ENCODE measurements at regions not wholly inside any gene's neighbourhood (a gene's known extent, or its start where the extent isn't known, plus 50 kb on each side); places are given as distances from the start of the nearest gene placed in this dataset.

- Histone ChIP-seq H3K4me3 (ENCODE audit: low read length) (no peak overlapping the region), H3K27me3 (ENCODE audit: insufficient read depth, low read depth, low read length) (no peaks in the 10 kb centered on the region), H4K20me1 (ENCODE audit: insufficient read depth) (no peaks in the 10 kb centered on the region), H3K9me3 (ENCODE audit: low read length) (no peaks in the 10 kb centered on the region), H3K36me3 (ENCODE audit: insufficient read depth, low read length) (no peaks in the 10 kb centered on the region), H3K4me2 (ENCODE audit: low read length) (no peak overlapping the region), H3K79me2 (replicated peaks; ENCODE audit: insufficient read depth, low read length) (no peaks in the 10 kb centered on the region), H3K27ac (ENCODE audit: low read length) (no peak overlapping the region), H2AFZ (ENCODE audit: low read depth, low read length) (no peak overlapping the region), H3F3A (ENCODE audit: insufficient read depth, low read length, poor library complexity, severe bottlenecking) (no peaks in the 10 kb centered on the region), H3K9ac (ENCODE audit: low read length) (no peak overlapping the region), H3K9me2 (ENCODE audit: insufficient read depth, low read length) (no peaks in the 10 kb centered on the region)
- no peak for TF ChIP-seq MXI1 (conservative IDR thresholded peaks at IDR 0.05; ENCODE audit: poor library complexity, severe bottlenecking)
- TF ChIP-seq SMC3 (conservative IDR thresholded peaks at IDR 0.05; ENCODE audit: poor library complexity): no peak
- no peak for TF ChIP-seq RAD21 (conservative IDR thresholded peaks at IDR 0.05)
- no peak for TF ChIP-seq POLR2AphosphoS5 (IDR thresholded peaks at IDR 0.05)
- no peak for TF ChIP-seq EP300 (conservative IDR thresholded peaks at IDR 0.05; ENCODE audit: poor library complexity, severe bottlenecking)
- TF ChIP-seq, protein P1, sequence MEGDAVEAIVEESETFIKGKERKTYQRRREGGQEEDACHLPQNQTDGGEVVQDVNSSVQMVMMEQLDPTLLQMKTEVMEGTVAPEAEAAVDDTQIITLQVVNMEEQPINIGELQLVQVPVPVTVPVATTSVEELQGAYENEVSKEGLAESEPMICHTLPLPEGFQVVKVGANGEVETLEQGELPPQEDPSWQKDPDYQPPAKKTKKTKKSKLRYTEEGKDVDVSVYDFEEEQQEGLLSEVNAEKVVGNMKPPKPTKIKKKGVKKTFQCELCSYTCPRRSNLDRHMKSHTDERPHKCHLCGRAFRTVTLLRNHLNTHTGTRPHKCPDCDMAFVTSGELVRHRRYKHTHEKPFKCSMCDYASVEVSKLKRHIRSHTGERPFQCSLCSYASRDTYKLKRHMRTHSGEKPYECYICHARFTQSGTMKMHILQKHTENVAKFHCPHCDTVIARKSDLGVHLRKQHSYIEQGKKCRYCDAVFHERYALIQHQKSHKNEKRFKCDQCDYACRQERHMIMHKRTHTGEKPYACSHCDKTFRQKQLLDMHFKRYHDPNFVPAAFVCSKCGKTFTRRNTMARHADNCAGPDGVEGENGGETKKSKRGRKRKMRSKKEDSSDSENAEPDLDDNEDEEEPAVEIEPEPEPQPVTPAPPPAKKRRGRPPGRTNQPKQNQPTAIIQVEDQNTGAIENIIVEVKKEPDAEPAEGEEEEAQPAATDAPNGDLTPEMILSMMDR (IDR thresholded peaks at IDR 0.05; ENCODE audit: poor library complexity, severe bottlenecking): no peak
- no peak for TF ChIP-seq REST (IDR thresholded peaks at IDR 0.05; ENCODE audit: borderline replicate concordance)
- TF ChIP-seq TAF1 (IDR thresholded peaks at IDR 0.05; ENCODE audit: low read depth): no peak
- no peak for TF ChIP-seq EZH2 (IDR thresholded peaks at IDR 0.05; ENCODE audit: borderline replicate concordance, insufficient read depth, low read length, poor library complexity, severe bottlenecking)
Observed at GRCh38 chr2:17104454-17104853, 413.8 kb downstream of the RAD51AP2 start.

- Histone ChIP-seq H3K27ac (ENCODE audit: low read length) (no peak overlapping the region), H3K4me2 (ENCODE audit: low read length) (no peak overlapping the region), H3F3A (ENCODE audit: insufficient read depth, low read length, poor library complexity, severe bottlenecking) (no peaks in the 10 kb centered on the region), H3K36me3 (ENCODE audit: insufficient read depth, low read length) (no peaks in the 10 kb centered on the region), H4K20me1 (ENCODE audit: insufficient read depth) (no peaks in the 10 kb centered on the region), H3K9ac (ENCODE audit: low read length) (no peak overlapping the region), H3K4me3 (ENCODE audit: low read length) (no peak overlapping the region), H3K9me2 (ENCODE audit: insufficient read depth, low read length) (no peaks in the 10 kb centered on the region), H3K27me3 (ENCODE audit: insufficient read depth, low read depth, low read length) (no peaks in the 10 kb centered on the region), H2AFZ (ENCODE audit: low read depth, low read length) (no peak overlapping the region), H3K9me3 (ENCODE audit: low read length) (no peaks in the 10 kb centered on the region), H3K79me2 (replicated peaks; ENCODE audit: insufficient read depth, low read length) (no peaks in the 10 kb centered on the region)
- TF ChIP-seq MXI1 (conservative IDR thresholded peaks at IDR 0.05; ENCODE audit: poor library complexity, severe bottlenecking) (no peak), EZH2 (IDR thresholded peaks at IDR 0.05; ENCODE audit: borderline replicate concordance, insufficient read depth, low read length, poor library complexity, severe bottlenecking) (no peak), POLR2AphosphoS5 (IDR thresholded peaks at IDR 0.05) (no peak), EP300 (conservative IDR thresholded peaks at IDR 0.05; ENCODE audit: poor library complexity, severe bottlenecking) (no peak), REST (IDR thresholded peaks at IDR 0.05; ENCODE audit: borderline replicate concordance) (no peak), SMC3 (conservative IDR thresholded peaks at IDR 0.05; ENCODE audit: poor library complexity) (no peak), TAF1 (IDR thresholded peaks at IDR 0.05; ENCODE audit: low read depth) (no peak)
Observed at GRCh38 chr2:17101596-17101995, 416.6 kb downstream of the RAD51AP2 start.

Measured in neural cell (in vitro differentiated cells).